ENCODE measurements at regions not wholly inside any gene's neighbourhood (a gene's known extent, or its start where the extent isn't known, plus 50 kb on each side); places are given as distances from the start of the nearest gene placed in this dataset.
A peak's percentile ranks its signal among the peaks of the same experiment; 100 is the strongest.

- H3K4me3 Mint-ChIP-seq: no peak overlapping the region
- H3K27ac Mint-ChIP-seq: no peak overlapping the region
- no peak for TF ChIP-seq CTCF (IDR thresholded peaks at IDR 0.05; ENCODE audit: unreplicated experiment in 3 of 3)
- peaks cover 3% of the 10 kb centered on the region for H3K27me3 Mint-ChIP-seq (ENCODE audit: low read depth)
- H3K4me1 Mint-ChIP-seq: no peaks in the 10 kb centered on the region
- no peaks in the 10 kb centered on the region for H3K9me3 Mint-ChIP-seq
- H3K36me3 Mint-ChIP-seq (ENCODE audit: low read depth): no peaks in the 10 kb centered on the region
Observed at GRCh38 chr13:47656651-47657050, 344.4 kb downstream of the SUCLA2 start.

GRCh38 chr13:47650209-47650608 lies 350.9 kb downstream of the SUCLA2 start:
- TF ChIP-seq CTCF (IDR thresholded peaks at IDR 0.05; ENCODE audit: unreplicated experiment in 3 of 3): no peak
- no peaks in the 10 kb centered on the region for H3K4me1 Mint-ChIP-seq
- H3K27me3 Mint-ChIP-seq (ENCODE audit: low read depth): no peaks in the 10 kb centered on the region
- H3K27ac Mint-ChIP-seq: no peak overlapping the region
- no peaks in the 10 kb centered on the region for H3K36me3 Mint-ChIP-seq (ENCODE audit: low read depth)
- no peak overlapping the region for H3K4me3 Mint-ChIP-seq
- H3K9me3 Mint-ChIP-seq: no peaks in the 10 kb centered on the region

- no peak for TF ChIP-seq CTCF (IDR thresholded peaks at IDR 0.05; ENCODE audit: unreplicated experiment in 3 of 3)
- Mint-ChIP-seq H3K4me3 (no peak overlapping the region), H3K27ac (no peak overlapping the region), H3K36me3 (ENCODE audit: low read depth) (no peaks in the 10 kb centered on the region), H3K4me1 (no peaks in the 10 kb centered on the region), H3K27me3 (ENCODE audit: low read depth) (no peaks in the 10 kb centered on the region), H3K9me3 (no peaks in the 10 kb centered on the region)
Observed at GRCh38 chr13:47647001-47647400, 354.1 kb downstream of the SUCLA2 start.

DNA sequence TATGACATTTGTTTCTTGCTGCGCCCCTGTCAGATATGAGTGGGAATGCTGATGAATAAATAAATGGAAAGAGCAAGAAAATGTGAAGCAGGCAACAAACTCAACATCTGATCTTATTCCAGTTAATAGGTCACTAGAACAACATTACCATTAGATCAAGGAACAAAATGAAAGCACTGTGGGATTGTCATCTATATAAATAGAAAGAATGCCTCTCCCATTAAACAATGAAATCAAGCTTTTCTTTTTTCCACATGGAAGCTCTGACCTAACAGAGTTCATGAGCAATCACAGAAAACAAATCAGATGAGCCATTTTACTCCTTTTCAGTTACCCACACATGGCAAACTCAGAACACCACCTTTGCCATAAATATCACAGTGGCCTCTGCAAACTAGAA lies 354.8 kb downstream of the SUCLA2 start:
- Mint-ChIP-seq H3K36me3 (ENCODE audit: low read depth) (no peaks in the 10 kb centered on the region), H3K4me3 (no peak overlapping the region), H3K27ac (no peak overlapping the region), H3K27me3 (ENCODE audit: low read depth) (no peaks in the 10 kb centered on the region), H3K4me1 (no peaks in the 10 kb centered on the region), H3K9me3 (no peaks in the 10 kb centered on the region)
- no peak for TF ChIP-seq CTCF (IDR thresholded peaks at IDR 0.05; ENCODE audit: unreplicated experiment in 3 of 3)

GRCh38 chr13:47639738-47640447 lies 361.2 kb downstream of the SUCLA2 start:
- no peaks in the 10 kb centered on the region for H3K4me1 Mint-ChIP-seq
- H3K27ac Mint-ChIP-seq: peak overlapping the region in 1 of 3 experiments; percentile 23
- no peak overlapping the region for H3K4me3 Mint-ChIP-seq
- H3K36me3 Mint-ChIP-seq (ENCODE audit: low read depth): no peaks in the 10 kb centered on the region
- no peak for TF ChIP-seq CTCF (IDR thresholded peaks at IDR 0.05; ENCODE audit: unreplicated experiment in 3 of 3)
- peaks cover 22% of the 10 kb centered on the region for H3K9me3 Mint-ChIP-seq
- H3K27me3 Mint-ChIP-seq (ENCODE audit: low read depth): no peaks in the 10 kb centered on the region

DNA sequence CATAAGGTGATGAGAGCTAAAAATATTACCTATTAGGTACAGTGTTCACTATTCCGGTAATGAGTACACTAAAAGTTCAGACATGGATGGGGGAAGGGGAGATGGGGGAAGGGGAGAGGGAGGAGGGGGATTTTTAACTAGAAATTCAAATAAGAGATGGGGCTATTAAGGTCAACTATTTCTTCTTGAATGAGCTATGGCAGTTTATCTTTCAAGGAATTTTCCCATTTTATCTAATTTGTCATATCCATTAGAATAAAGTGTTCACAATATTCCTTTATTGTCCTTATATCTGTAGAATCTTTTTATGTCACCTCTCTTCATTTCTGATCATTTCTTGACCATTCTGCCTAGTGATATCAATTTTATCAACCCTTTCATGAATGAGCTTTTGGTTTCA lies 362.4 kb downstream of the SUCLA2 start:
- no peaks in the 10 kb centered on the region for H3K4me1 Mint-ChIP-seq
- TF ChIP-seq CTCF (IDR thresholded peaks at IDR 0.05; ENCODE audit: unreplicated experiment in 3 of 3): no peak
- H3K27ac Mint-ChIP-seq: no peak overlapping the region
- no peaks in the 10 kb centered on the region for H3K27me3 Mint-ChIP-seq (ENCODE audit: low read depth)
- H3K9me3 Mint-ChIP-seq: peaks cover 33% of the 10 kb centered on the region
- H3K4me3 Mint-ChIP-seq: no peak overlapping the region
- no peaks in the 10 kb centered on the region for H3K36me3 Mint-ChIP-seq (ENCODE audit: low read depth)

Data from nephron (organoid).